ENCODE measurements at regions not wholly inside any gene's neighbourhood (a gene's known extent, or its start where the extent isn't known, plus 50 kb on each side); places are given as distances from the start of the nearest gene placed in this dataset.

DNA sequence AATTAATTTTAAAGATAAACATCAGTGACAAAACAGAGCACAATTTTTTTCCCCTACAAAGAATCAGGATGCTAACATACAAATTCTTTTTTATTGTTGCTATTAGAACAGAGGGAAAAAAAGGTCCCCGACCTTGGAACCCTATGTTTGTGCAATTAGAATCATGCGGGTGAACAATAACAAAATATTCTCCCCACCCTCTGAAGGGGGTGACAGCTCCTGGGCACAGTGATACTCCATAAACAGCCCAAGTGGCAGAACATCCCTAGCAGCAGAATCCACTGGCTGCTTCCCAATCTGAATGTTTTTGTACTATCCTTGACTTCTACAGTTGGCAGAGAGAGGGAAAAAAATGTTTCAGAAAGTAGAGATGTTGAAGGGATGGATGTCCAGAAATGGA is 87.7 kb upstream of the TLL1 start:
- H3K27me3 ChIP-seq (ENCODE audit: control insufficient read depth in 1 of 2, insufficient read depth in 2 of 2, low read length in 2 of 2), result no peaks in the 10 kb centered on the region
- no peaks in the 10 kb centered on the region for H3K9me3 ChIP-seq (ENCODE audit: low read length)
- ChIA-PET CTCF (ENCODE audit: low intra/inter-chr PET ratio, low total read pairs) (no interaction called here), POLR2A (no interaction called here)
- H3K36me3 ChIP-seq (replicated peaks in 1 of 2; ENCODE audit: control insufficient read depth in 1 of 2, insufficient read depth in 2 of 2, low read length in 2 of 2), result no peaks in the 10 kb centered on the region
- no peaks in the 10 kb centered on the region for H3K79me2 ChIP-seq (ENCODE audit: insufficient read depth, low read length)
- DNase-seq (ENCODE audit: low spot score) (no peak), FAIRE-seq (no peak), ATAC-seq (no peak)
- BruUV-seq (replicated peaks), result no TSS peak
- in situ Hi-C loops (cut with HindIII; ENCODE audit: extremely low pct_ligation_motif_present, low pct_unique_long_range_greater_than_20kb), result no loop called here
- no peaks in the 10 kb centered on the region for H4K20me1 ChIP-seq (ENCODE audit: insufficient read depth, low read length)
- TF ChIP-seq MED8 (CRISPR knock-in tag; IDR thresholded peaks at IDR 0.05; ENCODE audit: insufficient replicate concordance) (no peak), TBP (CRISPR knock-in tag; IDR thresholded peaks at IDR 0.05) (no peak)
- 0% methylated on average over 2 of the region's 2 CpGs for WGBS (ENCODE audit: low lambda C conversion rate)
- no peaks in the 10 kb centered on the region for H3K4me1 ChIP-seq (ENCODE audit: insufficient read depth, low read length)
- no peak overlapping the region for H3K27ac ChIP-seq (ENCODE audit: extremely low read length, insufficient read depth, low read length)
- H3K9ac ChIP-seq (ENCODE audit: insufficient read depth, low read depth, low read length), result no peak overlapping the region
- H3K4me3 ChIP-seq (replicated peaks in 1 of 3; ENCODE audit: insufficient read depth in 1 of 3, low read depth in 2 of 3, low read length in 3 of 3), result no peak overlapping the region
- no peak overlapping the region for H2AFZ ChIP-seq (ENCODE audit: low read length)
- intact Hi-C loops (cut with micrococcal nuclease; ENCODE audit: unreplicated experiment), result no loop called here
- no peak overlapping the region for H3K4me2 ChIP-seq (ENCODE audit: low read depth, low read length)

DNA sequence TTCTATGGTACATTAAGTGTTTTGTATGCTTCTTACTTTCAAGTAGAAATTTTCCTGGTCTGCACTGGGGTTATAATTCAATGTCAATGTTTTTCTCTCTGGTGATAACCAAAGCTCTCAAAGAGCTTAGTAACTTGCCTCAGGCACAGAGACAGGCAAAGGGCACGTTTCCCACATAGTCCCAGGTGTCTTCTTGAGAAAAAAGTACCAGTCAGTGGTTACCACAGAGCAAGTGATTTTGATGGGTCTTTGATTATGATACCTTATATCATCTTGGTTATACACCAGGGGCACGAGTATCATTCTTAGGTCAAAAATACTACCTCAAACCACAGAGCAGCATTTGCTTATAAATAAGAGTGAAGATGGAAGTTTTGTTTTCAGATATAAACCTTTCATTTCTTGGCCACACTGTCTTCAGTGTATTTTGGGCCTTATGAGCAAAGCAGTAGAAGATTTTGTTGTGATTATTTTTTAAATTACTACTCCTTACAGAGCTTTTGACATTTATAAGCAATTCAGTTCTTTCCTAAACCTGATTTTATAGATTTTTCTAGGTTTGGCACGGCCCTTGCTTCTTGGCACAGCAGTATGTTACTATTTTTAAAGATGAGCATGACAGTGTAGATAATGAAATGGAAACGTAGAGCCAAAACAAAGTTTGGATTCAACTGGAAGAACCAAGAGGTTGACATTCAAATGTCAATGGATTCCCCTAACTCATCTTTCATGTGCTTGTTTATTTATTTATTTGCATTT is 85.3 kb upstream of the TLL1 start:
- Histone ChIP-seq H3K27me3 (ENCODE audit: control insufficient read depth in 1 of 2, insufficient read depth in 2 of 2, low read length in 2 of 2) (no peaks in the 10 kb centered on the region), H4K20me1 (ENCODE audit: insufficient read depth, low read length) (no peaks in the 10 kb centered on the region), H3K36me3 (replicated peaks in 1 of 2; ENCODE audit: control insufficient read depth in 1 of 2, insufficient read depth in 2 of 2, low read length in 2 of 2) (no peaks in the 10 kb centered on the region), H3K4me2 (ENCODE audit: low read depth, low read length) (no peak overlapping the region), H3K4me3 (replicated peaks in 1 of 3; ENCODE audit: insufficient read depth in 1 of 3, low read depth in 2 of 3, low read length in 3 of 3) (no peak overlapping the region), H2AFZ (ENCODE audit: low read length) (no peak overlapping the region), H3K9ac (ENCODE audit: insufficient read depth, low read depth, low read length) (no peak overlapping the region), H3K27ac (ENCODE audit: extremely low read length, insufficient read depth, low read length) (no peak overlapping the region), H3K4me1 (ENCODE audit: insufficient read depth, low read length) (no peaks in the 10 kb centered on the region), H3K9me3 (ENCODE audit: low read length) (no peaks in the 10 kb centered on the region), H3K79me2 (ENCODE audit: insufficient read depth, low read length) (no peaks in the 10 kb centered on the region)
- no TSS peak for BruUV-seq (replicated peaks)
- DNase-seq (ENCODE audit: low spot score), result no peak
- in situ Hi-C loops (cut with HindIII; ENCODE audit: extremely low pct_ligation_motif_present, low pct_unique_long_range_greater_than_20kb) (no loop called here), intact Hi-C loops (cut with micrococcal nuclease; ENCODE audit: unreplicated experiment) (no loop called here)
- FAIRE-seq, result no peak
- ChIA-PET POLR2A (no interaction called here), CTCF (ENCODE audit: low intra/inter-chr PET ratio, low total read pairs) (no interaction called here)
- WGBS (ENCODE audit: low lambda C conversion rate), result under 1% methylated on average over 4 of the region's 4 CpGs
- ATAC-seq, result no peak
- TF ChIP-seq HOXA9 (CRISPR knock-in tag; IDR thresholded peaks at IDR 0.05; ENCODE audit: borderline replicate concordance) (no peak), ZNF776 (CRISPR knock-in tag; IDR thresholded peaks at IDR 0.05) (no peak), PRMT3 (CRISPR knock-in tag; IDR thresholded peaks at IDR 0.05; ENCODE audit: borderline replicate concordance, low read depth) (no peak), NCOA2 (CRISPR knock-in tag; IDR thresholded peaks at IDR 0.05) (no peak)
- TF ChIP-seq, protein P1, sequence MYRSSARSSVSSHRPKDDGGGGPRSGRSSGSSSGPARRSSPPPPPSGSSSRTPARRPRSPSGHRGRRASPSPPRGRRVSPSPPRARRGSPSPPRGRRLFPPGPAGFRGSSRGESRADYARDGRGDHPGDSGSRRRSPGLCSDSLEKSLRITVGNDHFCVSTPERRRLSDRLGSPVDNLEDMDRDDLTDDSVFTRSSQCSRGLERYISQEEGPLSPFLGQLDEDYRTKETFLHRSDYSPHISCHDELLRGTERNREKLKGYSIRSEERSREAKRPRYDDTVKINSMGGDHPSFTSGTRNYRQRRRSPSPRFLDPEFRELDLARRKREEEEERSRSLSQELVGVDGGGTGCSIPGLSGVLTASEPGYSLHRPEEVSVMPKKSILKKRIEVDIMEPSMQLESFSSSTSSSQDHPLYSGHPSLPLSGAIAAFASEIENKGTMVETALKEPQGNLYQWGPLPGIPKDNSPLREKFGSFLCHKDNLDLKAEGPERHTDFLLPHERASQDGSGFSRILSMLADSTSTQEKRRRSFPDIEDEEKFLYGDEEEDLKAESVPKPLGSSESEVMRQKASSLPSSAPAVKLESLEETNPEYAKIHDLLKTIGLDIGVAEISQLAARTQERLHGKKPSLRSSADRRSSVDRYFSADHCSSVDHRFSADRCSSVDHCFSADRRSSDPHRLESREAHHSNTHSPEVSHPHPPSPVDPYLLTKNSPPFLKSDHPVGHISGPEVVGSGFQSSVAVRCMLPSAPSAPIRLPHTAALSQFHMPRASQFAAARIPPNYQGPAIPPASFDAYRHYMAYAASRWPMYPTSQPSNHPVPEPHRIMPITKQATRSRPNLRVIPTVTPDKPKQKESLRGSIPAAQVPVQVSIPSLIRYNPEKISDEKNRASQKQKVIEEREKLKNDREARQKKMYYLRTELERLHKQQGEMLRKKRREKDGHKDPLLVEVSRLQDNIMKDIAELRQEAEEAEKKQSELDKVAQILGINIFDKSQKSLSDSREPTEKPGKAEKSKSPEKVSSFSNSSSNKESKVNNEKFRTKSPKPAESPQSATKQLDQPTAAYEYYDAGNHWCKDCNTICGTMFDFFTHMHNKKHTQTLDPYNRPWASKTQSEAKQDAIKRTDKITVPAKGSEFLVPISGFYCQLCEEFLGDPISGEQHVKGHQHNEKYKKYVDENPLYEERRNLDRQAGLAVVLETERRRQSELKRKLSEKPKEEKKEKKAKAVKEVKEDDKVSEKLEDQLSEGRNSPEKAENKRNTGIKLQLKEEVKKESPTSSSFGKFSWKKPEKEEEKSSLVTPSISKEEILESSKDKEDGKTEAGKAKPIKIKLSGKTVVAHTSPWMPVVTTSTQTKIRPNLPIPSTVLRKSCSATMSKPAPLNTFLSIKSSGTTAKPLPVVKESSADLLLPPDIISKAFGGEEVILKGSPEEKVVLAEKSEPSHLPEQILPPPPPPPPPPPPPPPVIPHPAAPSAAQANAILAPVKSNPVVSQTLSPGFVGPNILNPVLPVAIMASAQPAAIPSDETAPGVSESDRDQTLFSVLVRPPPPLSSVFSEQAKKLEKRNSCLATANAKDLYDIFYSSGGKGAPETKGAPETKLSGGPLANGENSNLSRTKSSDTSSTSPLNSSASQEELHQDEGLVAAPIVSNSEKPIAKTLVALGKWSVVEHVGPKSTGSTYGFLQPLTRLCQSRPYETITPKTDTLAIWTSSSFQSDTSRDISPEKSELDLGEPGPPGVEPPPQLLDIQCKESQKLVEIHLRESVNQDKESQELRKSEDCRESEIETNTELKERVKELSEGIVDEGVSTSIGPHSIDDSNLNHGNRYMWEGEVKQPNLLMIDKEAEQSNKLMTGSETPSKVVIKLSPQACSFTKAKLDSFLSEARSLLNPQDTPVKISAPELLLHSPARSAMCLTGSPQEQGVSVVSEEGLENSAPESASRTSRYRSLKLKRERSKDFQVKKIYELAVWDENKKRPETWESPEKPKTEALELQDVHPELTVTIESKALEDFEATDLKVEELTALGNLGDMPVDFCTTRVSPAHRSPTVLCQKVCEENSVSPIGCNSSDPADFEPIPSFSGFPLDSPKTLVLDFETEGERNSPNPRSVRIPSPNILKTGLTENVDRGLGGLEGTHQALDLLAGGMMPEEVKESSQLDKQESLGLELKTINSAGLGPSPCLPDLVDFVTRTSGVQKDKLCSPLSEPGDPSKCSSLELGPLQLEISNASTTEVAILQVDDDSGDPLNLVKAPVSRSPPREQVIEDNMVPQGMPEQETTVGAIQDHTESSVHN (CRISPR knock-in tag; IDR thresholded peaks at IDR 0.05), result no peak
- TF ChIP-seq, protein P2, sequence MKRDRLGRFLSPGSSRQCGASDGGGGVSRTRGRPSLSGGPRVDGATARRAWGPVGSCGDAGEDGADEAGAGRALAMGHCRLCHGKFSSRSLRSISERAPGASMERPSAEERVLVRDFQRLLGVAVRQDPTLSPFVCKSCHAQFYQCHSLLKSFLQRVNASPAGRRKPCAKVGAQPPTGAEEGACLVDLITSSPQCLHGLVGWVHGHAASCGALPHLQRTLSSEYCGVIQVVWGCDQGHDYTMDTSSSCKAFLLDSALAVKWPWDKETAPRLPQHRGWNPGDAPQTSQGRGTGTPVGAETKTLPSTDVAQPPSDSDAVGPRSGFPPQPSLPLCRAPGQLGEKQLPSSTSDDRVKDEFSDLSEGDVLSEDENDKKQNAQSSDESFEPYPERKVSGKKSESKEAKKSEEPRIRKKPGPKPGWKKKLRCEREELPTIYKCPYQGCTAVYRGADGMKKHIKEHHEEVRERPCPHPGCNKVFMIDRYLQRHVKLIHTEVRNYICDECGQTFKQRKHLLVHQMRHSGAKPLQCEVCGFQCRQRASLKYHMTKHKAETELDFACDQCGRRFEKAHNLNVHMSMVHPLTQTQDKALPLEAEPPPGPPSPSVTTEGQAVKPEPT (CRISPR knock-in tag; IDR thresholded peaks at IDR 0.05; ENCODE audit: low read depth), result no peak
